Loucy (cell line): ENCODE measurements at regions not wholly inside any gene's neighbourhood (a gene's known extent, or its start where the extent isn't known, plus 50 kb on each side); places are given as distances from the start of the nearest gene placed in this dataset.

ENCODE experiments used
- H2AFZ ChIP-seq: fragments of 200-600 bp; sonication (generic); 2 replicates; pipeline ENCODE4 v1.6.0; 2016; ENCODE audit warnings: antibody characterized with exemption, mild to moderate bottlenecking, low read length, moderate library complexity
- H3F3A ChIP-seq: fragments of 200-600 bp; 2 replicates; pipeline ENCODE4 v1.6.0; 2016; ENCODE audit warnings: antibody characterized with exemption, low read depth, mild to moderate bottlenecking
- H3K27me3 ChIP-seq: fragments of 200-600 bp; sonication (generic); 2 replicates; pipeline ENCODE4 v1.6.1; 2014; ENCODE audit warnings: low read length, mild to moderate bottlenecking; ENCODE audit not compliant: insufficient read depth, poor library complexity, severe bottlenecking
- H3K36me3 ChIP-seq: fragments of 200-600 bp; sonication (generic); 2 replicates; pipeline ENCODE4 v1.6.1; 2016; ENCODE audit warnings: low read length; ENCODE audit not compliant: insufficient read depth
- H3K4me1 ChIP-seq: fragments of 200-600 bp; sonication (generic); 2 replicates; pipeline ENCODE4 v1.5.1; 2014; ENCODE audit warnings: low read length, mild to moderate bottlenecking; ENCODE audit not compliant: insufficient read depth, poor library complexity, severe bottlenecking
- H3K4me2 ChIP-seq: fragments of 200-600 bp; sonication (generic); 2 replicates; pipeline ENCODE4 v1.6.0; 2014; ENCODE audit warnings: antibody characterized with exemption, low read length, low read depth, mild to moderate bottlenecking; ENCODE audit not compliant: poor library complexity, severe bottlenecking
- H3K4me3 ChIP-seq: fragments of 200-600 bp; sonication (generic); 2 replicates; pipeline ENCODE4 v1.5.1; 2014; ENCODE audit warnings: low read length, mild to moderate bottlenecking, mixed read lengths; ENCODE audit not compliant: poor library complexity, severe bottlenecking
- H3K79me2 ChIP-seq: fragments of 200-600 bp; sonication (generic); 2 replicates; pipeline ENCODE4 v1.6.1; 2014; ENCODE audit warnings: low read length; ENCODE audit not compliant: insufficient read depth
- H3K9ac ChIP-seq: fragments of 200-600 bp; sonication (generic); 2 replicates; pipeline ENCODE4 v1.6.0; 2014; ENCODE audit warnings: mild to moderate bottlenecking, low read depth, low read length, moderate library complexity; ENCODE audit not compliant: poor library complexity, severe bottlenecking
- H3K9me2 ChIP-seq: fragments of 200-600 bp; sonication (generic); replicated peaks from 2 replicates; pipeline ENCODE4 v1.6.1; 2016; ENCODE audit warnings: low read depth, low read length, mixed read lengths
- H3K9me3 ChIP-seq: fragments of 200-600 bp; sonication (generic); 2 replicates; pipeline ENCODE4 v1.6.1; 2014; ENCODE audit warnings: mild to moderate bottlenecking, antibody characterized with exemption, low read length, low read depth; ENCODE audit not compliant: insufficient read depth
- H4K20me1 ChIP-seq: fragments of 200-600 bp; sonication (generic); 2 replicates; pipeline ENCODE4 v1.6.0; 2014; ENCODE audit warnings: antibody characterized with exemption, low read length, mild to moderate bottlenecking; ENCODE audit not compliant: insufficient read depth, poor library complexity, severe bottlenecking
- CTCF ChIP-seq: fragments of 200-600 bp; sonication (generic); conservative IDR thresholded peaks from 2 replicates; pipeline ENCODE4 v1.5.1; 2014; ENCODE audit warnings: mild to moderate bottlenecking, antibody characterized with exemption, low read length
- EZH2phosphoT487 ChIP-seq: fragments of 200-600 bp; IDR thresholded peaks from 2 replicates; pipeline ENCODE4 v1.6.1; 2018; ENCODE audit warnings: antibody characterized with exemption, mild to moderate bottlenecking, moderate library complexity, borderline replicate concordance

- H3K4me2 ChIP-seq: no peak overlapping the region
- no peak overlapping the region for H3K9ac ChIP-seq
- H2AFZ ChIP-seq: no peak overlapping the region
- no peaks in the 10 kb centered on the region for H4K20me1 ChIP-seq
- no peaks in the 10 kb centered on the region for H3K79me2 ChIP-seq
- H3K9me3 ChIP-seq: no peaks in the 10 kb centered on the region
- no peaks in the 10 kb centered on the region for H3K27me3 ChIP-seq
- no peaks in the 10 kb centered on the region for H3K36me3 ChIP-seq
- TF ChIP-seq CTCF: no peak
- no peak for TF ChIP-seq EZH2phosphoT487
- H3F3A ChIP-seq: no peaks in the 10 kb centered on the region
- H3K4me3 ChIP-seq: no peak overlapping the region
- no peaks in the 10 kb centered on the region for H3K4me1 ChIP-seq
- no peaks in the 10 kb centered on the region for H3K9me2 ChIP-seq
Observed at GRCh38 chr4:26001413-26001812, 87.4 kb downstream of the SMIM20 start.

- no peaks in the 10 kb centered on the region for H3F3A ChIP-seq
Observed at GRCh38 chr4:26001816-26002215, 87.8 kb downstream of the SMIM20 start.

GRCh38 chr4:26003056-26003455, 89.0 kb downstream of the SMIM20 start:
- H3K4me2 ChIP-seq: no peak overlapping the region
- H3K9me2 ChIP-seq: no peaks in the 10 kb centered on the region
- H3K27me3 ChIP-seq: no peaks in the 10 kb centered on the region
- no peak overlapping the region for H3K4me3 ChIP-seq
- H3K4me1 ChIP-seq: no peaks in the 10 kb centered on the region
- TF ChIP-seq CTCF (no peak), EZH2phosphoT487 (no peak)
- no peak overlapping the region for H2AFZ ChIP-seq
- no peaks in the 10 kb centered on the region for H3K36me3 ChIP-seq
- H3K79me2 ChIP-seq: no peaks in the 10 kb centered on the region
- H3F3A ChIP-seq: no peaks in the 10 kb centered on the region
- H3K9ac ChIP-seq: no peak overlapping the region
- no peaks in the 10 kb centered on the region for H4K20me1 ChIP-seq
- H3K9me3 ChIP-seq: no peaks in the 10 kb centered on the region

More at GRCh38 chr4:26001816-26002215, 87.8 kb downstream of the SMIM20 start:
- no peaks in the 10 kb centered on the region for H3K79me2 ChIP-seq
- no peaks in the 10 kb centered on the region for H3K4me1 ChIP-seq
- no peak overlapping the region for H2AFZ ChIP-seq
- H4K20me1 ChIP-seq: no peaks in the 10 kb centered on the region
- no peak overlapping the region for H3K4me2 ChIP-seq
- H3K9me2 ChIP-seq: no peaks in the 10 kb centered on the region
- H3K36me3 ChIP-seq: no peaks in the 10 kb centered on the region
- H3K9me3 ChIP-seq: no peaks in the 10 kb centered on the region
- no peaks in the 10 kb centered on the region for H3K27me3 ChIP-seq
- H3K9ac ChIP-seq: no peak overlapping the region
- no peak overlapping the region for H3K4me3 ChIP-seq
- no peak for TF ChIP-seq CTCF
- TF ChIP-seq EZH2phosphoT487: no peak
